ENCODE measurements at regions not wholly inside any gene's neighbourhood (a gene's known extent, or its start where the extent isn't known, plus 50 kb on each side); places are given as distances from the start of the nearest gene placed in this dataset.

DNA sequence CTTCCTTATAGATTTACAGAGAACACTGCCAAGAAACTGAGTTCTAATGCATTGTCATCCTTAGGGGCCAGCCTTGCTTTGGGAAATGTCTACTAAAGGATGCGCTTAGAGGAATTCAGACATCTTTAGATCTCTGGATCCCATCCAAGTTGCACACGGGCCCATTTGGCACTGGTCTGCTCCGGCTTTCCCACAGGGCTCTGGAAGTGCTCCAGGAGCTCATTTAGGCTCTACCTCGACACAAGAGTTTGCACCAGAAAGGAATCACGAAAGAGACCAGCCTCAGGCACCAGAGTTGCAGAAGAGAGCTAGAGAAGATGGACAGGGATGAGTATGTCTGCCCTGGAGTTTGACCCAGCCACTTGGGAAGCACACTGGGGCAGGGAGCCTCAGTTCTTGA lies 150.1 kb upstream of the TMEM72 start:
- TF ChIP-seq CTCF (IDR thresholded peaks at IDR 0.05; ENCODE audit: low read depth, low read length, poor library complexity, severe bottlenecking), result no peak
- no peak for TF ChIP-seq EZH2phosphoT487 (IDR thresholded peaks at IDR 0.05; ENCODE audit: borderline replicate concordance, low read length)

Measured in DOHH2 (cell line).